Psoas muscle (tissue), 7 donors: ENCODE measurements at regions not wholly inside any gene's neighbourhood (a gene's known extent, or its start where the extent isn't known, plus 50 kb on each side); places are given as distances from the start of the nearest gene placed in this dataset.
"Not testable (repeated sequence)": the region's sequence is repeated elsewhere in the genome, so short reads cannot be mapped to it uniquely, and the experiment has no call there.

Experiments used
- ATAC-seq, 4 donors: fragments of 200-7000 bp; cut with Tn5 transposase; one replicate each; pipeline ENCODE4 v1.9.1; 2020; ENCODE audit warnings: moderate library complexity in 3 of 4, mild to moderate bottlenecking in 2 of 4
- DNase-seq, 2 donors: peaks; one replicate each; pipeline ENCODE4 v3.0.0-alpha.2; 2020
- H3K27ac ChIP-seq: fragments of 200-600 bp; one replicate; pipeline ENCODE4 v1.8.0; 2022
- H3K27me3 ChIP-seq, 3 donors: fragments of 200-600 bp in 1 of 3; one replicate each; pipeline versions ENCODE4 v1.6.1 to v1.8.0; 2013 to 2022; ENCODE audit warnings: low read length in 2 of 3, mild to moderate bottlenecking in 2 of 3, moderate library complexity in 1 of 3; ENCODE audit not compliant: insufficient read depth in 3 of 3
- H3K36me3 ChIP-seq, 2 donors: fragments of 200-600 bp in 1 of 2; one replicate each; pipeline versions ENCODE4 v1.6.1 to v1.8.0; 2013 to 2022; ENCODE audit warnings: low read depth in 1 of 2, mild to moderate bottlenecking in 1 of 2, moderate library complexity in 1 of 2; ENCODE audit not compliant: insufficient read depth in 1 of 2
- H3K4me1 ChIP-seq: fragments of 200-600 bp; one replicate; pipeline ENCODE4 v1.8.0; 2022
- H3K4me3 ChIP-seq: fragments of 200-600 bp; one replicate; pipeline ENCODE4 v1.8.0; 2022; ENCODE audit warnings: mild to moderate bottlenecking
- H3K9me3 ChIP-seq: fragments of 200-600 bp; one replicate; pipeline ENCODE4 v1.8.0; 2022
- whole genome bisulfite sequencing, 3 donors: extraction: QIAGEN DNeasy Blood & Tissue Kit; methylation state at CpG; one replicate each; pipeline versions ENCODE4 v1.1.6 to v1.1.7; 2013; 5-methylcytosine and 5-hydroxymethylcytosine counted together
- intact Hi-C, 2 donors: fragments of 100-400 bp; cut with DNase I; formaldehyde crosslinking; loops; one replicate each; pipeline versions ENCODE4 v1.11.0 to v1.14.2; 2022
- TF ChIP-seq, protein P1 (sequence below): fragments of 200-600 bp; IDR thresholded peaks from one replicate; pipeline ENCODE4 v1.8.0; 2022; ENCODE audit warnings: antibody characterized with exemption
- donor health status: healthy with polysubstance abuse.
- donor health status: DM: no; HTN: no; CAD: no; lungs with moderate emphysema.
- donor health status: Bipolar disorder and iron deficiency.
- donor health status: healthy.
- donor health status: DM: yes; HTN: yes; CAD: no.
- donor health status: DM: no; HTN: no; CAD: no.
- donor health status: DM: yes; HTN: yes; CAD: no.

DNA sequence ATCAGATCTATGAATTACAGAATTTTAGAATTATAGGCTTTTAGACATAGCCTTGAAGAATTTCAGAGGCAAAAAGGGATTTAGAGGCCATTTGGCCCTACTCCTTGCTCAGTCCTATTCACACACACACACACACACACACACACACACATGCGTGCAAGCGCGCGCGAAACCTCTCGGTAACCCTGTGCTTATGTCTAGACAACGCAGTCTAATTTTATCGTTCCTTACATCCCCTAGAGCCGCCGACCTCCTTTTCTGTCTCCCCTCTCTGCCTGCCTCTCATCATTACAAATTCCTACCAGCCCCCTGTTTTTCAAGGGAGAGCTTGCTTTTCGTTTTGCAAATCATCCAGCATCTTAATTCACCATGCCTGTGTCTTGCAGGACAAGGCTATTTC, 252.1 kb downstream of the FOXD2 start:
- H3K27me3 ChIP-seq, result peaks cover 0 to 36% (median 3%) of the 10 kb centered on the region in 3 donors

DNA sequence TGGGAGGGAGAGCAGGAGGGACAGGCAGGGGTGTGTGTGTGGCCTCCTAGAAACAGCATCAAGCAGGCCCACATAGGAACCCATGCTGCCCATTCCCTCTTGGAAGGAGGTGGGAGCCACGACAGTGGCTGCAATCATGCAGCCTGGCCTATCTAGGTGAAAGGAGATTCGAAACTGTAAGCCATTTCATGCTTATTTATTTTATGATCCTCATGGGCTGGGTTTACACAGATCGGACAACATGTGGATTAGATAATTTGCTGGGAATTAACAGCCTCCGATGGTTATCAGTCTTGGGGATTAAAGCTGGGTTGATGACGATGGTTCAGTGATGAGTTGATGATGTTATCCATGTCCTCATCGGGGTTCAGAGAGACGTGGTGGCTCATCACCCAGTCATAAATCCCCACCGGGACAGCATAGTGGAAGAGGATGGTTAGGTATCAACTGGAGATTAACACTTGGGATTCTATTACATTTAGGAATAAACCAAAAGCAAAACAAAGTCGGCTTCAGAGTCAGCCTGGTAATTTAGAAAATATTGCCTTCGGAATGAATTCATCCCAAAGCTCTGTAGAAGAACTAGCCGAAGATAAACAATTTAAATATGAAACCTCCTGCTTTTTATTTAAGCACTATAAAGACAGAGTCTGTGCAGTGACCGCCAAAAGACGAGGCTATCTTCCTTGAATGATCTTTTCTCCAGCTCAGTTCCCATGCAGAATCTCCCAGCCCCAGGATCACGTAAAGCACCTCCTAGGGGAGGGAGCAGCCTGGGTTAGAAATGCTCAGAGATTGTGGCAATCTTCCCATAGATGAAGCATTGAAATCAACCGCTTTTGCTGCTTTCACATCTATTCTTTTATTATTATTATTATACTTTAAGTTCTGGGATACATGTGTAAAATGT, 252.8 kb downstream of the FOXD2 start:
- Histone ChIP-seq H3K27me3 (peaks cover 0 to 36% (median 3%) of the 10 kb centered on the region in 3 donors), H3K27ac (no peak overlapping the region), H3K4me1 (no peaks in the 10 kb centered on the region), H3K4me3 (no peak overlapping the region), H3K9me3 (no peaks in the 10 kb centered on the region), H3K36me3 (no peaks in the 10 kb centered on the region)
- intact Hi-C loops, result no loop called here
- WGBS, 3 donors, result 40 to 46% (median 43%) methylated on average over 15 of the region's 15 CpGs
- no peak for ATAC-seq
- TF ChIP-seq, protein P1, sequence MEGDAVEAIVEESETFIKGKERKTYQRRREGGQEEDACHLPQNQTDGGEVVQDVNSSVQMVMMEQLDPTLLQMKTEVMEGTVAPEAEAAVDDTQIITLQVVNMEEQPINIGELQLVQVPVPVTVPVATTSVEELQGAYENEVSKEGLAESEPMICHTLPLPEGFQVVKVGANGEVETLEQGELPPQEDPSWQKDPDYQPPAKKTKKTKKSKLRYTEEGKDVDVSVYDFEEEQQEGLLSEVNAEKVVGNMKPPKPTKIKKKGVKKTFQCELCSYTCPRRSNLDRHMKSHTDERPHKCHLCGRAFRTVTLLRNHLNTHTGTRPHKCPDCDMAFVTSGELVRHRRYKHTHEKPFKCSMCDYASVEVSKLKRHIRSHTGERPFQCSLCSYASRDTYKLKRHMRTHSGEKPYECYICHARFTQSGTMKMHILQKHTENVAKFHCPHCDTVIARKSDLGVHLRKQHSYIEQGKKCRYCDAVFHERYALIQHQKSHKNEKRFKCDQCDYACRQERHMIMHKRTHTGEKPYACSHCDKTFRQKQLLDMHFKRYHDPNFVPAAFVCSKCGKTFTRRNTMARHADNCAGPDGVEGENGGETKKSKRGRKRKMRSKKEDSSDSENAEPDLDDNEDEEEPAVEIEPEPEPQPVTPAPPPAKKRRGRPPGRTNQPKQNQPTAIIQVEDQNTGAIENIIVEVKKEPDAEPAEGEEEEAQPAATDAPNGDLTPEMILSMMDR, result no peak
- DNase-seq, result no peak

More for the DNA sequence above, 252.1 kb downstream of the FOXD2 start:
- H3K9me3 ChIP-seq, result no peaks in the 10 kb centered on the region
- no peak for DNase-seq
- WGBS, 3 donors, result 75 to 78% (median 78%) methylated on average over 11 of the region's 11 CpGs
- ATAC-seq, result no peak
- no peak overlapping the region for H3K4me3 ChIP-seq
- TF ChIP-seq, protein P1, result no peak
- H3K36me3 ChIP-seq, result no peaks in the 10 kb centered on the region
- H3K4me1 ChIP-seq, result no peaks in the 10 kb centered on the region
- intact Hi-C loops, result no loop called here
- H3K27ac ChIP-seq, result no peak overlapping the region

DNA sequence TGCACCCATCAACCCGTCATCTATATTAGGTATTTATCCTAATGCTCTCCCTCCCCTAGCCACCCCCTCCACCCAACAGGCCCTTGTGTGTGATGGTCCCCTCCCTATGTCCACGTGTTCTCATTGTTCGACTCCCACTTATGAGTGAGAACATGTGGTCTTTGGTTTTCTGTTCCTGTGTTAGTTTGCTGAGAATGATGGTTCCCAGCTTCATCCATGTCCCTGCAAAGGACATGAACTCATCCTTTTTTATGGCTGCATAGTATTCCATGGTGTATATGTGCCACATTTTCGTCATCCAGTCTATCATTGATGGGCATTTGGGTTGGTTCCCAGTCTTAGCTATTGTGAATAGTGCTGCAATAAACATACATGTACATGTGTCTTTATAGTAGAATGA, 253.4 kb downstream of the FOXD2 start:
- H3K9me3 ChIP-seq, H3K36me3 ChIP-seq, H3K4me3 ChIP-seq, ATAC-seq, H3K4me1 ChIP-seq, DNase-seq, H3K27ac ChIP-seq, intact Hi-C loops: not testable (repeated sequence)
- 88 to 95% (median 93%) methylated on average over 4 of the region's 4 CpGs for WGBS, 3 donors
- peaks cover 0 to 36% (median 3%) of the 10 kb centered on the region in 3 donors for H3K27me3 ChIP-seq

DNA sequence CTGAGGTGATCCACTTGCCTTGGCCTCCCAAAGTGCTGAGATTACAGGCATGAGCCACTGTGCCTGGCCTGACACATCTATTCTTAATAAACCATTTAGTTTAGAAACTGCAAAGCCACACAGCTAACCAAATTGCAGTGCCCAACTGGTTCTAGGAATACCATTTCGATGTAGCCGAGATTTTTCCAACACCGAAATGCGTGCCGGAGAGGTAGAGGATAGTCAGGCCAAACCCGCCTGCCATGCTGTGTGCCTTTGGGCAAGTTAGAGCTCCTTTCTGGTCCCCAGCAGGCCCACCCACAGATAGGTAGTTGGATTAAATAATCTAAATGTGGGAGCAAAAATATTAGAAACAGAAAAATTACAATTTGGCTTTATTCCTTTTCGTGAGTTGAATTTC, 254.4 kb downstream of the FOXD2 start:
- no peak for ATAC-seq
- no peak for DNase-seq
- Histone ChIP-seq H3K4me3 (no peak overlapping the region), H3K36me3 (no peaks in the 10 kb centered on the region), H3K9me3 (no peaks in the 10 kb centered on the region), H3K27ac (no peak overlapping the region), H3K27me3 (peaks cover 0 to 36% (median 3%) of the 10 kb centered on the region in 3 donors), H3K4me1 (no peaks in the 10 kb centered on the region)
- WGBS, 3 donors, result 96 to 98% (median 97%) methylated on average over 7 of the region's 7 CpGs
- intact Hi-C loops, result no loop called here
- TF ChIP-seq, protein P1, result no peak

DNA sequence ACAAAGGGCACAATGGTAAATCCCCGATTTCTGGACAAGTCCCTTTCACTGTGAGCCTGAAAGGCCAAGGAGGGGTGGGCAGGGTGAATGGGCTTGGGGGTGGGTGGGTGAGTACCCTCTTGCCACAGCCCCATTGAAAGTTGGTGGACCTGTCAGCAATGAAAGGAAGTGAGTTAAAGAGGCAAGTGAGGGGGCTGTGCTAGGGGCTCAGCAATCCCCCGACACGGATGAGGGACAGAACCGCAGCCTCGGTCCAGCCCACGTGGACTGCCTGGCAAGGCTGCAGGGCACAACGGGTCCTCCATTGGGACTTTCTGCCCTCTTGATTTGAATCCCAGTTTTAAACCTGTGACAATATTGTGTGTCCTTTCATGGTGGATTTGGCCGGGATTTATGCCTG, 255.3 kb downstream of the FOXD2 start:
- Histone ChIP-seq H3K9me3 (no peaks in the 10 kb centered on the region), H3K36me3 (no peaks in the 10 kb centered on the region), H3K4me3 (no peak overlapping the region), H3K27ac (no peak overlapping the region), H3K4me1 (no peaks in the 10 kb centered on the region), H3K27me3 (peaks cover 0 to 27% (median 3%) of the 10 kb centered on the region in 3 donors)
- ATAC-seq, result no peak
- WGBS, 3 donors, result 57 to 60% (median 59%) methylated on average over 8 of the region's 8 CpGs
- DNase-seq, result no peak
- intact Hi-C loops, result no loop called here
- TF ChIP-seq, protein P1, result no peak
